ENCODE measurements at regions not wholly inside any gene's neighbourhood (a gene's known extent, or its start where the extent isn't known, plus 50 kb on each side); places are given as distances from the start of the nearest gene placed in this dataset.
A peak's percentile ranks its signal among the peaks of the same experiment; 100 is the strongest.

- no TSS peak for BruUV-seq (replicated peaks)
- intact Hi-C loops (cut with micrococcal nuclease; ENCODE audit: unreplicated experiment): no loop called here
- no peaks in the 10 kb centered on the region for H3K27me3 ChIP-seq (replicated peaks; ENCODE audit: insufficient read depth, low read depth, low read length, poor library complexity)
- H3K27ac ChIP-seq (ENCODE audit: low read depth, low read length, poor library complexity, severe bottlenecking): no peak overlapping the region
- CTCF ChIA-PET: no interaction called here
- DNase-seq (ENCODE audit: low spot score): no peak
- no peaks in the 10 kb centered on the region for H3K9me3 ChIP-seq (ENCODE audit: low read depth, low read length, poor library complexity, severe bottlenecking)
- TF ChIP-seq CTCF (conservative IDR thresholded peaks at IDR 0.05; ENCODE audit: low read depth, low read length) (no peak), EZH2 (IDR thresholded peaks at IDR 0.05; ENCODE audit: borderline replicate concordance, low read depth, low read length, poor library complexity, severe bottlenecking) (no peak)
- H3K36me3 ChIP-seq (ENCODE audit: insufficient read depth, low read length, poor library complexity, severe bottlenecking): no peaks in the 10 kb centered on the region
- H3K4me3 ChIP-seq (ENCODE audit: low read depth, low read length, poor library complexity, severe bottlenecking): no peak overlapping the region
- no peaks in the 10 kb centered on the region for H3K4me1 ChIP-seq (ENCODE audit: insufficient read depth, low read length, poor library complexity, severe bottlenecking)
- POLR2A ChIA-PET (ENCODE audit: low non-redundant PET): no interaction called here
These were observed 689.7 kb downstream of the EPM2A start for GRCh38 chr6:145045582-145045981.

- Histone ChIP-seq H3K4me3 (ENCODE audit: low read depth, low read length, poor library complexity, severe bottlenecking) (no peak overlapping the region), H3K9me3 (ENCODE audit: low read depth, low read length, poor library complexity, severe bottlenecking) (no peaks in the 10 kb centered on the region), H3K27ac (ENCODE audit: low read depth, low read length, poor library complexity, severe bottlenecking) (no peak overlapping the region), H3K4me1 (ENCODE audit: insufficient read depth, low read length, poor library complexity, severe bottlenecking) (no peaks in the 10 kb centered on the region), H3K36me3 (ENCODE audit: insufficient read depth, low read length, poor library complexity, severe bottlenecking) (no peaks in the 10 kb centered on the region), H3K27me3 (replicated peaks; ENCODE audit: insufficient read depth, low read depth, low read length, poor library complexity) (no peaks in the 10 kb centered on the region)
- DNase-seq (ENCODE audit: low spot score): no peak
- no peak for TF ChIP-seq EZH2 (IDR thresholded peaks at IDR 0.05; ENCODE audit: borderline replicate concordance, low read depth, low read length, poor library complexity, severe bottlenecking)
- no peak for TF ChIP-seq CTCF (conservative IDR thresholded peaks at IDR 0.05; ENCODE audit: low read depth, low read length)
- intact Hi-C loops (cut with micrococcal nuclease; ENCODE audit: unreplicated experiment): no loop called here
- BruUV-seq (replicated peaks): no TSS peak
- ChIA-PET POLR2A (ENCODE audit: low non-redundant PET) (no interaction called here), CTCF (no interaction called here)
These were observed 687.4 kb downstream of the EPM2A start for GRCh38 chr6:145047891-145048290.

GRCh38 chr6:145051661-145052060 lies 683.7 kb downstream of the EPM2A start:
- ChIA-PET POLR2A (ENCODE audit: low non-redundant PET) (no interaction called here), CTCF (no interaction called here)
- DNase-seq (ENCODE audit: low spot score): peak; percentile 28
- BruUV-seq (replicated peaks): no TSS peak
- intact Hi-C loops (cut with micrococcal nuclease; ENCODE audit: unreplicated experiment): no loop called here
- no peak overlapping the region for H3K4me3 ChIP-seq (ENCODE audit: low read depth, low read length, poor library complexity, severe bottlenecking)
- no peaks in the 10 kb centered on the region for H3K9me3 ChIP-seq (ENCODE audit: low read depth, low read length, poor library complexity, severe bottlenecking)
- H3K27me3 ChIP-seq (replicated peaks; ENCODE audit: insufficient read depth, low read depth, low read length, poor library complexity): no peaks in the 10 kb centered on the region
- H3K36me3 ChIP-seq (ENCODE audit: insufficient read depth, low read length, poor library complexity, severe bottlenecking): no peaks in the 10 kb centered on the region
- TF ChIP-seq EZH2 (IDR thresholded peaks at IDR 0.05; ENCODE audit: borderline replicate concordance, low read depth, low read length, poor library complexity, severe bottlenecking) (no peak), CTCF (conservative IDR thresholded peaks at IDR 0.05; ENCODE audit: low read depth, low read length) (no peak)
- H3K4me1 ChIP-seq (ENCODE audit: insufficient read depth, low read length, poor library complexity, severe bottlenecking): no peaks in the 10 kb centered on the region
- no peak overlapping the region for H3K27ac ChIP-seq (ENCODE audit: low read depth, low read length, poor library complexity, severe bottlenecking)
